Stimulated activated naive CD8-positive, alpha-beta T cell treated with anti-CD3 and anti-CD28 coated beads, Interleukin-15, Interleukin-2, amounts not matched to agents 100 U/mL and 50 U/mL, for 24 hours (primary cell): ENCODE measurements at regions not wholly inside any gene's neighbourhood (a gene's known extent, or its start where the extent isn't known, plus 50 kb on each side); places are given as distances from the start of the nearest gene placed in this dataset.
"Not testable (repeated sequence)": the region's sequence is repeated elsewhere in the genome, so short reads cannot be mapped to it uniquely, and the experiment has no call there.

Experiments used
- ATAC-seq: fragments of 150-1000 bp; cut with Tn5 transposase; one replicate; pipeline ENCODE4 v1.10.0; 2021
- DNase-seq: peaks from one replicate; pipeline ENCODE4 v3.0.0; 2021

DNA sequence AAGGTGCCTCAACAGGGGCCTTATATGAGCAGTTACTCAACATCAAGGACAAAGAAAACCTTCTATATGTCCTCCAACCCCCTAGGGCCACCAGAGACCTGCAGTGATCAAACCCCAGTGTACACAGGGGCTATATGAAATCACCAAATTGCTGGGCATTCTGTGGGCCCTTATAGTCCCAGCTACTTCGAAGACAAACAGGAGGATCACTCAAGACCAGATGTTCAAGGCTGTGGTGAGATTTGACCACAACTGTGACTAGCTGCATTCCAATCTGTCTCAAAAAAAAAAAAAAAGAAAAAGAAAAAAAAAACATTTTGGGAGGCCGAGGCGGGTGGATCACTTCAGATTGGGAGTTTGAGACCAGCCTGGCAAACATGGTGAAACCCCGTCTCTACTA lies 51.0 kb upstream of the PRB2 start:
- no peak for ATAC-seq

DNA sequence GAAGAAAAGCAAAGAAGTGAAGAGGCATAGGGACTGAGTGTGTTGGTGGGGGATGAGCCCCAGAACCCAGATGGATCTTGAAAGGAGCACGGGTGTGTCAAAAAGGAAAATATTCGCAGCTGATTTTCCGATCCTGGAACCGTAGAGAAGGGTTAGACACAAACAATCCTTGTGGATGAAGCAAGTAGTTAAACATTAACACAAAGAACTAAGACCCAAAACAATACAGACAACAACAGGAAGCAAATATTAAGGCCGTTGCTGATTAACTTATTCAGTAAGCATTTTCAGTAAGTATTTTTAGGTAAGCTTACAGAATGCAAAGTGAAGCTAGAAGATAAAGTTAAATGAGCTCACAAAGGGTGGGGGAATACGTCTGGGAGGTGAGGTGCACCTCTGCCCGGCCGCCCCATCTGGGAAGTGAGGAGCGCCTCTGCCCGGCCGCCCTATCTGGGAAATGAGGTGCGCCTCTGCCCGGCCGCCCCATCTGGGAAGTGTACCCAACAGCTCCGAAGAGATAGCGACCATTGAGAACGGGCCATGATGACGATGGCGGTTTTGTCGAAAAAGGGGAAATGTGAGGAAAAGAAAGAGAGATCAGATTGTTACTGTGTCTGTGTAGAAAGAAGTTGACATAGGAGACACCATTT lies 62.8 kb upstream of the PRB2 start:
- ATAC-seq (no peak), DNase-seq (no peak)

More for the DNA sequence above, 51.0 kb upstream of the PRB2 start:
- DNase-seq = no peak

DNA sequence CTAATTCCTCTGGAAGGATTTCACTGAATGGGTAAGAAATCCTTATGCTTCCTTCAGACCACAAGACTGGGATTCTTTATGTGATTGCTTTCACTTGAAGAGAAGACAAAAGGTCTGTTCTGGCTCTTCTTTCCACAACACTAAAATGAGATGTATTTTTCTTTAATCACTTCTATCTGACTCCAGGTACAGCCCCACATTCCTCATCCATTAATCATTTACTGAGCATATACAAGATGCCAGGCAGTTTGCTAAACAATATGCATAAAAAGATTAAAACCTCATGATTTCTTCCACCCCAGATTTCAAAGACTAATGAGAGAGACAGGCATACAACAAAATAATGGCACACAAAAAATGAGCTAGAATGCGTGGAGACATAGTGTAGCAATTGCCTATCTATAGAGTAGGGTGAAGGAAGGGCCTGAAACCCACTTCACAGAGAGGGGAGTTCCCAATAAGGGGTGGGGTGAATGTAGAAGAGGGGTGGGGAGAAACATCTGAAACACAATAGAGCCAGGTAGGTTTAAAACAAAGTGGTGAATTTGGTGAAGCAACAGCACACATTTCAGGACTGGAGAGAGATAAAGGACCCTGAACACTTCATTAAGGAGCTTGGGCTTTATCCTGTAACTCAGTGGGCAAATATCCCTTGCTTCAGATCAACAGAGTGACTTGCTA lies 65.1 kb upstream of the PRB2 start:
- ATAC-seq (no peak), DNase-seq (no peak)

DNA sequence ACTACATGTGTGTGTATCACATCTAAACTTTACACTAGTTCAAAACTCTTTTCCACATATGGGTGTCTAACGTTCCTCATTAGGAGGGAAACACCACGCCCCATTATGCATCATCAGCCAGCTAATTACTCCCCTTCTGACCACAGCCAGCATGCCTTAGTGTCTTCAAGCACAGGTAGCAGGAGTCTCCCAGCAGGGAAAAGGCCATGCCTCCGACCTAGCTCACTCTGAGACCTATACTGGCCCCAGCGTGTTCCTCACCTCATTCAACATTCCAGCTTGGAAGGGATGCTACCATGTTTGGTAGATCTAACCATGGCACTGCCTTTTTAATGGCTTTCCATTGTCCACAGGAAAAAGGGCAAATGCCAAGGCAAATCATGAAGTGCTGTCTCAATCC lies 66.1 kb upstream of the PRB2 start:
- ATAC-seq (no peak), DNase-seq (no peak)

DNA sequence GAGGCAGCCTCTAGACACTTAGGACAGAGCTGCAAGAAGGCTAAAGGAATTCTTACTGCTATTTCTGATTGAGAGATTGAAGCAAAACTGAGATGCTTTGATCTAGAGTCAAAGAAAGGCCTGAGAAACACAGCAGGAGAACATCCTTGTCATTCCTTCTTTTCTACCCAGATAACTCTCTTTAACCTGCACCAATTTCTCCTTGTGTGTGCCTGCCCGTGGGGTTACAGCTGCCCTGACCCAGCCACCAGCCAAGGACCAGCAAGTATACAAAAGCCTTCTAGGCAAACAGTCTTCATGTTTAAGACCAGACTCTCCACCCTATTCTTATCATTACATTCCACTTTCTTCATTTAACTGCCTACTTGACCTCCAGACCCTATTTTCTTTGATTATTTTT lies 81.7 kb upstream of the PRB2 start:
- DNase-seq (no peak), ATAC-seq (no peak)

DNA sequence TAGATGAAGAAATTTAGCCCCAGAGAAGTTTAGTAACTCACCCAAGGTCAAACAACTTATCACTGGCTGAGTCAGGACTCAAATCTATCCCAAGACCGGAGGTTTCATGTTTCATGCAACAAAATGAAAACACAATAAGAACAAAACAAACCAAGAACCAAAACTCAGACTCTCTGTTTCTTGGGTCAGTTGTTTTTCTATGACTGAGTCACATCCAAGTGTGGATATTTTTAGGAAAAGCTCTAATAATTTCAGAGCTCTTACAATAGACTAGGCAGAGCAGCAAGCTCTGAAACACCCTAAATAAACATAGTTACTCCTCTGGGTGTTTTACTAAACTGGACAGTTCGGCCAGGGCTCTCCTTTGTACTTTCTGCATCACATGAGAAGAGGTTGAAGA lies 87.6 kb upstream of the PRB2 start:
- no peak for DNase-seq

DNA sequence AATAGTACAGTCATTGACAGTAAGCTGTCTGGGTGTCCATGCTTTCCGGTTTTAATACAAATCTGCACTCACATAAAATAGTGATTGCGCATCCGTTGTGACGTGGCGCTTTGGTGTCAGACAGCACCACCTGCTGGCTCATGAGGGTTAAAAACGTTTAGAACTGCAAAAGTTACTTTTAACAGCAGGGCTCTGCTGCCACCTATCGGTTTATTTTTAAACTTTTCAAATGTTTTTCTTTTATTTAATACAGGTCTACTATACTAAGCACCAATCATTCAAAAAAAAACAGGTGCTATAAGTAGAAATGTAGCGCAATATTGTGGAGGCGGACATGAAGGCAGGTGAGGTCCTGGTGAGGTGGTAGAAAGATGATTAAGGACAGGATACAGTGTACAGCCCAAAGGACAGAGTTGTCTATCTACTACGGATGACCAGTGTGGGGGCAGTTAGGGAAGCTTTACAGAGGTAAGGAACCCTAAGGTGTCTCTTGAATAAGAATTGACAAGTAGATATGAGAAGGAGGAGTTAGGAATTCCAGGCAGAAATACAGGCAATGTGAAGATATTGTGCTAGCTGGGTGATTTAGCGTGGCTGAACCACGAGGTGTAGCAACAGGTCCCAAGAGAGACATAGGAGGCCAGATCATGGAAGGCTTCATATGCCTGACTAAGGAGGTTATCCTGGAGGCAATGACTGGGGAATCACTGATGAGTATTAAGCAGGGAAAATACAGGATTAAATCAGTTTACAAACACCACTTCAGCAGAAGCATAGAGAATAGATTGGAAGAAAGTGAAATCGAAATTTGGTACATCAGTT lies 91.5 kb upstream of the PRB2 start:
- DNase-seq (peak; percentile 82), ATAC-seq (peak; percentile 84)

More for the DNA sequence above, 87.6 kb upstream of the PRB2 start:
- no peak for ATAC-seq

DNA sequence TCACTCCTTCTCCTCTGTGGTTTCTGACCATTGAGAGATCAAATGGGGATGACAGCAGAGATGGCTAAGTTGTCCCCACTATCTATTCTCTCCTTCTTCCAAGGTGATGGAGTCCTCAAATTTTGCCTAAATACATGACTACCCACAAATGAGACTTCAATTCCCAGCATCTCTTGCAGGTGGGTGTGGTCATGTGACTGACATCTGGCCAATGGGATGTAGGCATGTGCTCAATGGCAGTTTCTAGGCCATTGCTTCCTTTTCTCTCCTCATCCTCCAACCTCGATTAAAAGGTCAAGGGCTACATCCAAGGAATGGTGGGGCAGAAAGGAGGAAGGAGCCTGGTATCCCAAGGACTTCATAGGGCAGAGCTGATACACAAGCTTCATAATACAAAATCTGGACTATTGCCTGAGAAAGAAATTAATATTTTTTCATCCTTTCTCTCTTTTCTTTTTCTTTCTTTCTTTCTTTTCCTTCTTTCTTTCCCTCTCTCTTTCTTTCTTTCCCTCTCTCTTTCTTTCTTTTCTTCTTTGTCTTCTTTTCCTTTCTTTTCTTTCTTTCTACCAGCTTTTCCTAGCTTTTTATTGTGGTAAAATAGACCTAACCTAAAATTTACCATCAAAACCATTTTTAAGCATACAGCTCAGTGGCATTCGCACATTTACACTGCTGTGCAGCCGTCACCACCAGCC lies 100.9 kb upstream of the PRB2 start:
- no peak for ATAC-seq
- no peak for DNase-seq

DNA sequence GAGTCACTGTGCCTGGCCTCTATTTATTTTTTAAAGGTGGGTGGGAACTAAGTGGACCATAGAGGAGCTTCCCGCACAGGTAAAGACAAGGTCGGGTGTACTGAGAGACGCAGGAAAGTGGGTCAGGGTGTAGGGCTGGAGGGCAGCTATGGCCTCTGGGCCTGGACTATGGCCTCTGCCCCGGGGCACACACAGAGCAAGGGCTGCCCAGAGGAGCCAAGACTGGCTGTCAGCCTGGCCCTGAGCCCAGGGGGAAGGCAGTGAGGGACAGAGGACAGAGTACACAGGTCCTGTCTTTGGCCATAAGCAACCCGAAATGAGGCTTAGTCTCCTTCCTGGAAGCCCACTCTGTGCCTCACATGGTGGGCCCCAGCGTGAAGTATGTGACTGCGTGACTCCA lies 102.1 kb upstream of the PRB2 start:
- DNase-seq = no peak

DNA sequence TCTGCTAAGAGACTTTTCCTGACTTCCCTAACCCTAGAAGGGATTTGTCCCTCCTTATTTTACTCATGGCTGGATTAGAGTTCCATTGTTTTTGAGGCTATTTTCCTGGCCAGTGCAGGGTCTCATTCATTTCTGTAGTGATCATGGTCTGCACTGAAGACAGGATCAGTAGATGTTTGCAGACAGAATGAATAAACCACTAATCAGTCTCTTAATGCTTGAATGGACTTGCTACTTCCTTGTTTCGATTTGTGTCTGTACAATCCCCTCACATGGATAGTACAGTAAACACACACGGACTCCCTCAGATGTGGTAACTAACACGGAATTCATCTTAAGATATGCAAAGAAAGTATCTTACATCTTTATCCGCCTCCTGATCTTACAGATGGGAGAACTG lies 102.6 kb upstream of the PRB2 start:
- DNase-seq (no peak), ATAC-seq (no peak)

More for the DNA sequence above, 102.1 kb upstream of the PRB2 start:
- ATAC-seq = no peak

DNA sequence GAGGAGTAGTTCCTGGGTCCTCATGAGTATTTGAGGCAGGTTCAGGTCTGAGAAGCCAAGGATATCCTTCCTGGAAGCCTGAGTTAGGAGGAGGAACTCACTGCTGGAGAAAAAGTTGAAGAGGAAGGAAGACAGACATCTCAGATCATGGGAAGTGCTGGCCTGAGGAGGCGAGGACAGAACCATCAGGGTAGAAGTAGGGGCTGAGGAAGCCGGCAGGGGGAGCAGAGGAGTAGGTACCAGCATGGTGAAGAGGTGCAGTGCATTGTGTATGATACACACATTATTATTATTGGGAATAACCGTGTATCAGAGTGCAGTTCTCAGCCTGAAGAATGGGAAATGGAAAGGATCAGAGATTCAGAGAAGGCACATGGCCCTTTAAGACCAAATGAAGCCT lies 103.2 kb upstream of the PRB2 start:
- peak; percentile 20 for DNase-seq
- ATAC-seq = not testable (repeated sequence)

DNA sequence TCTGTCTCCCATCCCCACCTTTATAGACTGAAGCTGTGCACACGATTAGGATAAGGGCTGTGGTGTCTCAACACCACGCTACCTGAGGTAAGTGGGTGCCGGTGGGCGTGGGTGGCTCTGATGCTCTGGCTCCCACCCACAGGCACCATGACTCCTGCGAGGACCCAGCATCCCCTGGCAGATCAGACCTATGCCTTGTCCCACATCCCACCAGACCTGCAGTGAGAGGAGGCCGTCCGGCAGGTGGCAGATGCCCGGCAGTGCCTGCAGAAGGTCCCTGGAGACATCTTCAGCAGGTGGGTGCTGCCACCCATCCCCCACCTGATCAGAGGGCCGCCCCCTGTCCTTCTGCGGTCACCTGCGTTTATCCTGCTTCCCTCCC lies 104.4 kb upstream of the PRB2 start:
- DNase-seq = no peak
- no peak for ATAC-seq

DNA sequence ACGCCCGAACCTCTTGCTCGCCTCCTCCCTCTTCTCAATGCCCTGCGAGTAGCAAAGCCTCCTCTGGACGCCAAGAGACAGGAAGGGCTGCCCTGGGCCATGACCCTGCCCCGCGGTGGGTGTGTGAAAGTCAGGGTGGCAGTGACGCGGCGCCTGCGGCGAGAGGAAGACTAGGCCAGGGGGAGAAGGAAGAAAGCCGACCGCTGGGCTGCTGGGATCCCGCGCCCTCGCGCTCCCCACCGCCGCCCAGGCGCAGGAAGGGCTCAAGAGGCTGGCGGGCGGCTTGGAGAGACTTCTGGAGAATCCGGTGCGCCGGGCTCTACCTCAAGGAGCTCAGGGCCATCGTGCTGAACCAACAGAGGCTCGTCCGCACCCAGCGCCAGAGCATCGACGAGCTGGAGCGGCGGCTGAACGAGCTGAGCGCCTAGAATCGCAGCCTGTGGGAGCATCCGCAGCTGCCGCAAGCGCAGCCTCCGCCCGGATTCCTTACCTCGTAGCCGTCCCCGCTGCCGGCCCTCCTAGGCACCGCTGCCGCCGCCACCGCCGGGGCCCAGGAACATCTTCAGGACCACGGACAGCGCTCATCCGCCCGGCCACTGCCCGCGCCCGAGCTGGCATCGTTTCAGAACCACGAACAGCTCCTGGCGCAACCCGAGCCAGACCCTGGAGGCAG lies 105.0 kb upstream of the PRB2 start:
- DNase-seq (peak; percentile 90), ATAC-seq (peak; percentile 86)

DNA sequence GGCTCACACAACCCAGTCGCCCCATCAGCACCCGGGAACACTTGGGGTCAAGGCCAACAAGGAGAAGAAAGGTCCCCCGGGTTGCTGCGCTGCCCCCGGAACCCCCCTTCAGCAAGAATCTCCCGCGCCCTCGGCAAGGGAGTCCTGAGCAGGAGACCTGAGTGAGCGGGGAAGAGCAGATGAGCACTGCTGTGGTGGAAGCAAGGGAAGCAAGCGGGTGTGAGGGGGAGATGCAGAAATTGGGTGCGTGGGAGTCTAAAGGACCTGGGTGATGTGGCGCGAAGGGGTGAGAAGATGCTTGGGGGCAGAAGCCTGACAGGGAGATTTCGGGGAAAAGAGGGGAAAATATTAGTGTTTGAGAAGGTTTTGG lies 105.5 kb upstream of the PRB2 start:
- DNase-seq (no peak), ATAC-seq (no peak)

DNA sequence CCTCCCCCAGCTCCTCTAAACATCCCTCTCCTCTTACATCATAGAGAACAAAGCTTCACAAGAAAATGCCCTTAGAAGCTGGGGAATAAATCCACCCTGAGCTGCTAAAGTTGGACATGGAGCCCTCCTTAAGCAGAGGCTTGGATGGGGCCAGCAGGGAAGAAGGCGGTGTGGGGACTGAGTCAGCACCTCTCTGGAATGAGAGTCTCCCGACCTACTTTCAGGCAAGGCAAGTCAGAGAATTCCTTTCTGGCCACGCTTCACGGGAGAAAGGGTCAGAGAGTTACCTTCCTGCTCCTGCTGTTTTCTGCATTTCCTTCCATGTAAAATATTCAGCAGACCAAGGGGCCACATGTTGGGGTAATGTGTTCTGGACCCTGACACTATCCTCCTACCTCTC lies 113.3 kb upstream of the PRB2 start:
- no peak for DNase-seq
- no peak for ATAC-seq

DNA sequence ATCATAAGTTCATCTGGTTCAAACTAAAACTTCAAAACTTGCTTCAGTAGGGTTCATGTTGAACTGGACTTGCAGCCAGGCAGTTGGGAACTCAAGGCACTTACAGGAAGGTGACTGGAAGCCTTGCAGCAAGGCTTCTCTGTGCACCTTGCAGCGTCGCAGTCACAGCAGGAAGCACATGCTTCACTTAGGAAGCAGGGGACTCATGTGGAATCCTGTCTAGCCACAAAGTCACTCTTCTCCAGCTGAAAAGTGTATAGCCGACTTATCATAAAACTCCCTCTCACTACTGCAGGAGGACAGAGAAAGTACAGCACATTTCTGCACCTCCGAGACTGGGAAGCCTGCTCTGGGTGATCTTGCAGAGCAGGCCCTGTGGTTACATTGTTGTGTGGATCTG lies 114.0 kb upstream of the PRB2 start:
- no peak for DNase-seq
- ATAC-seq = no peak

DNA sequence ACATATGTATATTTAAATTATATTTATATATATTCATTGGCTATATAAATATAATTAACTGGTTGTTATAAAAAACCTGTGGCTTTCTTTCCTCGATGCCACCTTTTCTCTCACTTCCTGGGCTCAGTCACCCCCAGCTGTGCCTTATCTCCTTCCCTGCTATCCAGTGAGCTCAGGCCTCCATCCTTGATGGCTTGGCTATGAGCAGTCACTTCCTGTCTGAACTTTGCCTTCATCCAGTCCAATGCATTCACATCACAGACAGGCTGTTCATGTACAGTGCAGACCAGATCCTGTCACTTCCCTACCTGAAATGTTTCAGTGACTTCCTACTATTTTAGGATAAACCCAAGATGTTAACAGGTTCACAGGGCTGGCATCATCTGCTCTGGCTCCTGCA lies 115.3 kb upstream of the PRB2 start:
- ATAC-seq (no peak), DNase-seq (no peak)

DNA sequence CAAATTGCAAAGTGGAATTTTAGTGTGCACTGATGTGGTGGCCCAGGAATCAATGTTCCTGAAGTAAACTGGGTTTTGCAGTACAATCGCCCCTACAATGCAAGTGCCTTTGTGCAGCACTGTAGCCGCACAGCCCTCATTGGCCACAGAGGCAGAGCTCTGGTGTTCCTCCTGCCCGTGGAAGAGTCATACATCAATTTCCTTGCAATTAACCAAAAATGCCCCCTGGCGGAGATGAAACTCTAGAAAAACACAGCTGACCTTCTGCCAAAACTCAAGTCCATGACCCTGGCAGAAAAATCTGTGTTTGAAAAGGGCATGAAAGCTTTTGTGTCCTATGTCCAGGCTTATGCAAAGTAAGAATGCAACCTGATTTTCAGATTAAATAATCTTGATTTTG lies 117.9 kb upstream of the PRB2 start:
- DNase-seq (no peak), ATAC-seq (no peak)

DNA sequence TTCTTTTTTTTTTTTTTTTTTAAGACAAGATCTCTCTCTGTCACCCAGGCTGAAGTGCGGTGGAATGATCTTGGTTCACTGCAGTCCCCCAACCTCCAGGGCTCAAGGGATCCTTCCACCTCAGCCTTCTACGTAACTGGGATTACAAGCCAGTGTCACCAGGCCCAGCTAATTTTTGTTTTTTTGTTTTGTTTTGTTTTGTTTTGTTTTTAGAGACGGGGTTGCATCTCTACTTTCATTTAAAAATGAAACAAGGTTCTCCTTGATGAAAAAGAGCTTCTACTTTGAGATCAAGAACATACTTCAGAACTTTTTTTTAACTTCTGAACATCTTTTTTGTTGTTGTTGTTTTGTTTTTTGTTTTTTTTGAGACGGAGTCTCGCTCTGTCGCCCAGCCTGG lies 121.7 kb upstream of the PRB2 start:
- ATAC-seq (no peak), DNase-seq (no peak)

DNA sequence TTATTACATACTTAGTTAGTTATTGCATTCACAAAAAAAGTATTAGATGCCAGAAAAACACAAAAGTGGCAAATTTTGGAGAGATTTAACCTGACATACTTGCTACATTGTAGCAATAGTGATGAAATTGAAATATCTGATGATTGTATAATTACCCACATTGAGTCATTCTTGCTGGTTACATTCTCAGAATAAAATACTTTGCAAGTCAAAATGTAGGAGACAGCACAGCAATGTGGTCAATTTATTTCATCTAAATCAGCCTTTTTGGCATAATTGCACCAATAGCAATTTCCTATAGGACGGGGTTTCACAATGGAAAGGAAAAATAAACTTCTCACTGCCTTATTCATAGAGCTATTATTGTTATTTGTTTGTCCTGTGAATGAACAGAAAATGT lies 125.0 kb upstream of the ETV6 start:
- no peak for DNase-seq
- no peak for ATAC-seq

DNA sequence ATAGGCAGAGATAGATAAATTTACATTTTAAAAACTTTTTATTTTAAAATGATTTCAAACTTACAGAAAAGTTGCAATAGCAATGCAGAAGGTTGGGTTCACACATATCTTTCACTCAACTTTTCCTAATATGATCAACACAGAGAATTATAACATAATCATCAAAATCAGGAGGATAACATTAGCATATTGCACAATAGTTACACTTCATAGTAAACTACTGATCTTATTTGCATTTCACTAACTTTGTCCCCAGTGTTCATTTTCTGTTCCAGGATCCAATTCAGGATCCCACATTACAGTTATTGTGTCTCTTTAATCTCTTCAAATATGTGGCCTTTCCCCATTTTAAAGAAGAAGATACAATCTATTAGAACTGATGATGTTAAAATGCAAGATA lies 115.4 kb upstream of the ETV6 start:
- no peak for DNase-seq
- ATAC-seq = no peak

DNA sequence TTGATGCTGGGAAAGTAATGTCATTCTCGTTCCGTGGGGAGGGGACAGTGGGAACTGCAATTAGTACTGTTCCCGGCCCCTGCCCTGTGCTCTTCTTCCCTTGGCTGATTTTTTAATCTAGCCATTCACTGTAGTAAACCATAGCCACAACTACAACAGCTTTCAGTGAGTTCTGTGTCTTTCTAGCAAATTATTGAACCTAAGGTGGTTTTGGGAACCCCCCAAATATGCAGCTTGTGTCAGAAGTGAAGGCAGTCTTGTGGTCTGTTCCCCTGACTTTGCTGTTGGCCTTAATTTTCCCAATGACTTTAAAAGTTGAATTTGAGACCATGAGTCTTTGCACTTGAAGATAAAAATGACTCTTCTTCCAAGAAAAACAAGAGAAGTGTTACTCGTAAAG lies 114.3 kb upstream of the ETV6 start:
- no peak for DNase-seq
- no peak for ATAC-seq
